ENCODE measurements at regions not wholly inside any gene's neighbourhood (a gene's known extent, or its start where the extent isn't known, plus 50 kb on each side); places are given as distances from the start of the nearest gene placed in this dataset.

DNA sequence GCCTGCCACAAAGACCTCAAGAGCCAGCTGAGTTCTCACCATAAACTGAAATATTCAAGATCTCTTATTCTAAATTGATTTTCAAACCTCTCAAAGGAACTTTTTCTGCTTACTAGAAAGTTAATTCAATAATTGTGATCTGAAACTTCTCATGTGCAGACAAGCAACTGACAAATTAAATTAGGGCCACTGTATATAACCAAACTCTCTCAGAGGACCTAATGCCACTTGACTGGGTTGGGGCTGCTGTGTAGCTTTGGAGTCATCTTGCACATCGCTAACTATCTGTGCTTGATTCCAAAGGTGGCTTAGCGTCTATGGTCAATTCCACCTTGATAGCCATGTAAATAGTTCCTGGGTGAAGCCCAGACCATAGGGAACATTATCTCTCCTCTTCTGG is 345.2 kb downstream of the GPR37 start:
- Mint-ChIP-seq H3K36me3 (no peaks in the 10 kb centered on the region), H3K4me3 (no peak overlapping the region), H3K27me3 (ENCODE audit: low read depth) (no peaks in the 10 kb centered on the region), H3K9me3 (no peaks in the 10 kb centered on the region), H3K4me1 (no peaks in the 10 kb centered on the region), H3K27ac (no peak overlapping the region)
- ChIA-PET CTCF (no interaction called here), POLR2A (no interaction called here)
- no peak for TF ChIP-seq HMGA2 (CRISPR knock-in tag; IDR thresholded peaks at IDR 0.05)
- TF ChIP-seq TCF7 (CRISPR knock-in tag; IDR thresholded peaks at IDR 0.05; ENCODE audit: low read depth), result no peak
- TF ChIP-seq, protein P1, sequence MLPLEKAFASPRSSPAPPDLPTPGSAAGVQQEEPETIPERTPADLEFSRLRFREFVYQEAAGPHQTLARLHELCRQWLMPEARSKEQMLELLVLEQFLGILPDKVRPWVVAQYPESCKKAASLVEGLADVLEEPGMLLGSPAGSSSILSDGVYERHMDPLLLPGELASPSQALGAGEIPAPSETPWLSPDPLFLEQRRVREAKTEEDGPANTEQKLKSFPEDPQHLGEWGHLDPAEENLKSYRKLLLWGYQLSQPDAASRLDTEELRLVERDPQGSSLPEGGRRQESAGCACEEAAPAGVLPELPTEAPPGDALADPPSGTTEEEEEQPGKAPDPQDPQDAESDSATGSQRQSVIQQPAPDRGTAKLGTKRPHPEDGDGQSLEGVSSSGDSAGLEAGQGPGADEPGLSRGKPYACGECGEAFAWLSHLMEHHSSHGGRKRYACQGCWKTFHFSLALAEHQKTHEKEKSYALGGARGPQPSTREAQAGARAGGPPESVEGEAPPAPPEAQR (CRISPR knock-in tag; IDR thresholded peaks at IDR 0.05), result no peak
- no peak for TF ChIP-seq GRHL2 (CRISPR knock-in tag; IDR thresholded peaks at IDR 0.05; ENCODE audit: insufficient replicate concordance, severe bottlenecking)
- TF ChIP-seq ATF6 (CRISPR knock-in tag; IDR thresholded peaks at IDR 0.05), result no peak
- ATAC-seq (no peak), DNase-seq (ENCODE audit: low spot score) (no peak)

DNA sequence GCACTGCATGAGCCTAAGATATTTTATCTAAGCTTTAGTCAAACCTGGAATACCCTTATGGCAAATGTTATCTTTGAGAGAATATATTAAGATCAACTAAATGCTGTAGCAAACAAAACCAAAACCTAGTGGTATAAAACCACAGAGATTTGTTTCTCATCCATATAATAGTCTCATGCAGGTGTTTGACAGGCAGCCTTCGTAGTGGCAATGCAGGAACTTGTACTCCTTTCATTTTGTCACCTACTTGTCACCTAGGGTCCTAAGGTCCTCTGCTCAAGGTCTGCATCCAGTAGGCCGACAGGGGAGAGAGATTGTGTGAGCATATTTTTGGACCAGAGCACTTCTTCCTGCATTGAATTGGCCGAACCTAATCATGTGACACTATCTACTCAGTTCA is 352.6 kb downstream of the GPR37 start:
- CTCF ChIA-PET, result no interaction called here
- no peaks in the 10 kb centered on the region for H3K4me1 Mint-ChIP-seq

GRCh38 chr7:124412531-124412930 is 353.1 kb downstream of the GPR37 start:
- POLR2A ChIA-PET, result no interaction called here
- DNase-seq (ENCODE audit: low spot score), result no peak
- Mint-ChIP-seq H3K27ac (no peak overlapping the region), H3K4me1 (no peaks in the 10 kb centered on the region), H3K27me3 (ENCODE audit: low read depth) (no peaks in the 10 kb centered on the region), H3K9me3 (no peaks in the 10 kb centered on the region), H3K36me3 (no peaks in the 10 kb centered on the region), H3K4me3 (no peak overlapping the region)
- ATAC-seq, result no peak
- TF ChIP-seq FOXP4 (CRISPR knock-in tag; IDR thresholded peaks at IDR 0.05), result no peak
- CTCF ChIA-PET, result no interaction called here

More for the DNA sequence above, 352.6 kb downstream of the GPR37 start:
- POLR2A ChIA-PET, result no interaction called here
- TF ChIP-seq ZNF416 (CRISPR knock-in tag; IDR thresholded peaks at IDR 0.05) (no peak), ZBTB21 (CRISPR knock-in tag; IDR thresholded peaks at IDR 0.05; ENCODE audit: borderline replicate concordance) (no peak), FOXP1 (CRISPR knock-in tag; IDR thresholded peaks at IDR 0.05; ENCODE audit: borderline replicate concordance) (no peak), TEAD1 (CRISPR knock-in tag; IDR thresholded peaks at IDR 0.05) (no peak)
- no peaks in the 10 kb centered on the region for H3K9me3 Mint-ChIP-seq
- DNase-seq (ENCODE audit: low spot score) (no peak), ATAC-seq (no peak)
- no peaks in the 10 kb centered on the region for H3K27me3 Mint-ChIP-seq (ENCODE audit: low read depth)
- H3K27ac Mint-ChIP-seq, result no peak overlapping the region
- H3K4me3 Mint-ChIP-seq, result no peak overlapping the region
- H3K36me3 Mint-ChIP-seq, result no peaks in the 10 kb centered on the region

GRCh38 chr7:124411796-124412195 is 353.8 kb downstream of the GPR37 start:
- ChIA-PET POLR2A (no interaction called here), CTCF (no interaction called here)
- DNase-seq (ENCODE audit: low spot score) (no peak), ATAC-seq (no peak)
- no peaks in the 10 kb centered on the region for H3K27me3 Mint-ChIP-seq (ENCODE audit: low read depth)
- H3K4me1 Mint-ChIP-seq, result no peaks in the 10 kb centered on the region
- H3K36me3 Mint-ChIP-seq, result no peaks in the 10 kb centered on the region
- no peak overlapping the region for H3K27ac Mint-ChIP-seq
- H3K4me3 Mint-ChIP-seq, result no peak overlapping the region
- no peaks in the 10 kb centered on the region for H3K9me3 Mint-ChIP-seq
- TF ChIP-seq USF2 (CRISPR knock-in tag; IDR thresholded peaks at IDR 0.05) (no peak), ZNF423 (CRISPR knock-in tag; IDR thresholded peaks at IDR 0.05) (no peak), FOXK1 (CRISPR knock-in tag; IDR thresholded peaks at IDR 0.05) (no peak), HMGXB4 (CRISPR knock-in tag; IDR thresholded peaks at IDR 0.05) (no peak), MYBL2 (CRISPR knock-in tag; IDR thresholded peaks at IDR 0.05) (no peak), ZNF219 (CRISPR knock-in tag; IDR thresholded peaks at IDR 0.05; ENCODE audit: borderline replicate concordance) (no peak), CREB1 (CRISPR knock-in tag; IDR thresholded peaks at IDR 0.05) (no peak), NFATC4 (CRISPR knock-in tag; IDR thresholded peaks at IDR 0.05) (no peak)
- TF ChIP-seq, protein P2, sequence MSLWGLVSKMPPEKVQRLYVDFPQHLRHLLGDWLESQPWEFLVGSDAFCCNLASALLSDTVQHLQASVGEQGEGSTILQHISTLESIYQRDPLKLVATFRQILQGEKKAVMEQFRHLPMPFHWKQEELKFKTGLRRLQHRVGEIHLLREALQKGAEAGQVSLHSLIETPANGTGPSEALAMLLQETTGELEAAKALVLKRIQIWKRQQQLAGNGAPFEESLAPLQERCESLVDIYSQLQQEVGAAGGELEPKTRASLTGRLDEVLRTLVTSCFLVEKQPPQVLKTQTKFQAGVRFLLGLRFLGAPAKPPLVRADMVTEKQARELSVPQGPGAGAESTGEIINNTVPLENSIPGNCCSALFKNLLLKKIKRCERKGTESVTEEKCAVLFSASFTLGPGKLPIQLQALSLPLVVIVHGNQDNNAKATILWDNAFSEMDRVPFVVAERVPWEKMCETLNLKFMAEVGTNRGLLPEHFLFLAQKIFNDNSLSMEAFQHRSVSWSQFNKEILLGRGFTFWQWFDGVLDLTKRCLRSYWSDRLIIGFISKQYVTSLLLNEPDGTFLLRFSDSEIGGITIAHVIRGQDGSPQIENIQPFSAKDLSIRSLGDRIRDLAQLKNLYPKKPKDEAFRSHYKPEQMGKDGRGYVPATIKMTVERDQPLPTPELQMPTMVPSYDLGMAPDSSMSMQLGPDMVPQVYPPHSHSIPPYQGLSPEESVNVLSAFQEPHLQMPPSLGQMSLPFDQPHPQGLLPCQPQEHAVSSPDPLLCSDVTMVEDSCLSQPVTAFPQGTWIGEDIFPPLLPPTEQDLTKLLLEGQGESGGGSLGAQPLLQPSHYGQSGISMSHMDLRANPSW (CRISPR knock-in tag; conservative IDR thresholded peaks at IDR 0.05; ENCODE audit: low read depth), result no peak

Measured in WTC11 (cell line).